ENCODE measurements at regions not wholly inside any gene's neighbourhood (a gene's known extent, or its start where the extent isn't known, plus 50 kb on each side); places are given as distances from the start of the nearest gene placed in this dataset.

DNA sequence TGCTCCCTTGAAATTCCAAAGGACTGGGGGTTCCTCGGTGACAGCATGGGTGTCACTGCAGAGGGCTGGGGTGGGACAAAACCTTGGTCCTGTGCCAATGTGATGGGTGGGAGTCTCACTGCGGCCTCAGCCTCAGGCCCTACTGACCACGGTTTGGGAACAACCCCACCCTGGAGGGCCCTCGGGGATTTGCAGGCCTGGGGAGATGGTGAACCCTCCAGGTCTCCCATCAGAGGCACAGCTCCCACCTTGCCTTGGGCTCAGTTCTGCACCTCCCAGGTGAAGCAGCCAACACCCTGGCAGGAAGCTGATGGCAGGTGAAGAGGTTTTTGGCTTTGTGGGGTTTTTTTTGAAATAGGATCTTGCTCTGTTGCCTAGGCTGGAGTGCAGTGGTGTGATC, 286.8 kb downstream of the PBX3 start:
- Histone ChIP-seq H3K4me1 (ENCODE audit: control insufficient read depth, insufficient read depth, low read length, unreplicated experiment) (no peaks in the 10 kb centered on the region), H3K79me2 (ENCODE audit: control insufficient read depth, insufficient read depth, low read length, unreplicated experiment) (no peaks in the 10 kb centered on the region), H3K36me3 (ENCODE audit: insufficient read depth, low read length) (no peaks in the 10 kb centered on the region), H2AFZ (ENCODE audit: low read length, unreplicated experiment) (no peak overlapping the region), H3K27me3 (ENCODE audit: insufficient read depth, low read length) (peaks cover 35% of the 10 kb centered on the region), H3K27ac (ENCODE audit: low read depth, low read length) (no peak overlapping the region), H3K4me3 (ENCODE audit: low read depth, low read length) (no peak overlapping the region)

DNA sequence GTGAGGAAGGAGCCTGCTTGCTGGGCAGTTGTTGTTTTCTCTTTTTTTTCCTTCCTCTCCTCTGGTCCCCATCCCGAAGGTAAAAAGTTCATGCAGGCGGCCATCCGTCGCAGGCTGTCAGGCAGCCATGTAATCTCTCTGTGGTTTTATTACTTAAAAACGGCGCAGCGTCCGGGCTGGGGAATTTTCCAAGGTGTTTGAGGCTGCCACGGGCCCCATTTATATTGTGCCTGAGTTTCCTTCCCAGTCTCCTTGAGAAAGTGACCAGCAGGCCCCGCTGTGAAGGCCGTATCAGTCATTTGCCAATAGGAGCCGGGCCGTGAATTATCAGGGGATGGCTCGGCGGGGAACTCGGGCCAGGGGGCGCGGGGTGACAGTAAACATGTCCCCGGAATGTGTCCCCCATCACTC, 289.7 kb downstream of the PBX3 start:
- Histone ChIP-seq H3K4me3 (ENCODE audit: low read depth, low read length) (no peak overlapping the region), H3K79me2 (ENCODE audit: control insufficient read depth, insufficient read depth, low read length, unreplicated experiment) (no peaks in the 10 kb centered on the region), H3K27ac (ENCODE audit: low read depth, low read length) (no peak overlapping the region), H3K36me3 (ENCODE audit: insufficient read depth, low read length) (no peaks in the 10 kb centered on the region), H3K4me1 (ENCODE audit: control insufficient read depth, insufficient read depth, low read length, unreplicated experiment) (no peaks in the 10 kb centered on the region), H2AFZ (ENCODE audit: low read length, unreplicated experiment) (no peak overlapping the region), H3K27me3 (ENCODE audit: insufficient read depth, low read length) (peaks cover 39% of the 10 kb centered on the region)

DNA sequence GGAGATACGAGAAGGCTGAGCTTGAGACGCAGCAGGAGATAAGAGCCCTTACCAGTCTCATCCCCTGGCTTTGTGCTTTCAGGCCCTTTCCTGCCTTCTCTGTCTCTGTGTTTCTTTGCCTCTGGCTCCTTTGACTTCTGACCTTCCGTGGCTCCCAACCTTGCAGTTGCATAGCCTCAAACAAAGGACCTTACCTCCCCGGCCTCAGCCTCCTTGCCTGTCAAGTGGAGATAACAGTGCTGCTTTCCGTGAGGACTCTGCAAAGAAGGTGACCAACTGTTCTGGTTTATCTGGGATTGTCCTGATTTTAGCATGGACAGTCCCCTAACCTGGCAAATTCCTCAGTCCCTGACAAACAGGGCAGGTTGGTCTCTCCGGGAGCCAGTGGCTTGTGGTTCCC, 287.8 kb upstream of the MVB12B start:
- no peaks in the 10 kb centered on the region for H3K79me2 ChIP-seq (ENCODE audit: control insufficient read depth, insufficient read depth, low read length, unreplicated experiment)
- H3K4me3 ChIP-seq (ENCODE audit: low read depth, low read length): no peak overlapping the region
- no peaks in the 10 kb centered on the region for H3K4me1 ChIP-seq (ENCODE audit: control insufficient read depth, insufficient read depth, low read length, unreplicated experiment)
- H2AFZ ChIP-seq (ENCODE audit: low read length, unreplicated experiment): no peak overlapping the region
- H3K27me3 ChIP-seq (ENCODE audit: insufficient read depth, low read length): peaks cover 45% of the 10 kb centered on the region
- H3K36me3 ChIP-seq (ENCODE audit: insufficient read depth, low read length): no peaks in the 10 kb centered on the region
- H3K27ac ChIP-seq (ENCODE audit: low read depth, low read length): no peak overlapping the region

DNA sequence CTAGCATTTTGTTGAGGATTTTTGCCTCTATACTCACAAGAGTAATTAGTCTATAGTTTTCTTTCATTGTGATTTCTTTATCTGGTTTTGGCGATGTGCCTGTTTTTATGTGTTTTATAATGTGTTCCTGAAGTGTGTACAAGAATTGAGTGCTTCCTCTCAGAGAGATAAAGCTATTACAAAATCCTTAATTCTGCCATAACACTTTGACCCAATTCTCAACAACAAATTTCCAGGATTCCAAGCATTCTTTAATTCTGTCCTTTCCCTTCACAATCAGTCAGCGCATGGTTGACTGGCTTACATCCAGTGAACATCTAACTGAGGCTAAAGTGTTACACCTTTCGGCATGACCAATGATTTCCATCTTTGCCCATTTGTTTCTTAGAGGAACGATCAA, 282.9 kb upstream of the MVB12B start:
- Histone ChIP-seq H3K4me3 (ENCODE audit: low read depth, low read length) (no peak overlapping the region), H2AFZ (ENCODE audit: low read length, unreplicated experiment) (no peak overlapping the region), H3K4me1 (ENCODE audit: control insufficient read depth, insufficient read depth, low read length, unreplicated experiment) (no peaks in the 10 kb centered on the region), H3K27me3 (ENCODE audit: insufficient read depth, low read length) (peaks cover 56% of the 10 kb centered on the region), H3K79me2 (ENCODE audit: control insufficient read depth, insufficient read depth, low read length, unreplicated experiment) (no peaks in the 10 kb centered on the region), H3K36me3 (ENCODE audit: insufficient read depth, low read length) (no peaks in the 10 kb centered on the region), H3K27ac (ENCODE audit: low read depth, low read length) (no peak overlapping the region)

DNA sequence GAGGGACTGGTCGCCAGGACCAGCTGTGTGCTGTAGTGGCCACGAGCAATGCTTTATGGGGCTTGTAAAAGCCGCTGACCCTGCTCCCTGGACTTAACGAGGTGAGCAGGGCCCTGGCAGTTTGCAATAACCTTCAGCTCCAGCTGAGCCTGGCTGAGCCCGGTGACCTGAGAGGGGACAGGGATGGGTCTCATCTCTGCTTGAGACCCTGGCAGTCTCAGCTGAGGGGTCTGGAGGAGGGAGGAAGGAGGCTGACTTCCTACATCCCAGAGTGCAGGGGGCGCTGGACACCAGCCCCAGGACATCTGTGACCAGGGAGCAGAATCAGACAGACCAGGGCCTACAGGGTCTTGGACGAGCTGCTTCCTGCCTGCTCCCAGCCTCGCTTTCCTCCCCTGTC, 277.5 kb upstream of the MVB12B start:
- Histone ChIP-seq H3K36me3 (ENCODE audit: insufficient read depth, low read length) (no peaks in the 10 kb centered on the region), H3K27me3 (ENCODE audit: insufficient read depth, low read length) (peaks cover 30% of the 10 kb centered on the region), H3K4me1 (ENCODE audit: control insufficient read depth, insufficient read depth, low read length, unreplicated experiment) (no peaks in the 10 kb centered on the region), H3K4me3 (ENCODE audit: low read depth, low read length) (no peak overlapping the region), H2AFZ (ENCODE audit: low read length, unreplicated experiment) (no peak overlapping the region), H3K79me2 (ENCODE audit: control insufficient read depth, insufficient read depth, low read length, unreplicated experiment) (no peaks in the 10 kb centered on the region), H3K27ac (ENCODE audit: low read depth, low read length) (no peak overlapping the region)

DNA sequence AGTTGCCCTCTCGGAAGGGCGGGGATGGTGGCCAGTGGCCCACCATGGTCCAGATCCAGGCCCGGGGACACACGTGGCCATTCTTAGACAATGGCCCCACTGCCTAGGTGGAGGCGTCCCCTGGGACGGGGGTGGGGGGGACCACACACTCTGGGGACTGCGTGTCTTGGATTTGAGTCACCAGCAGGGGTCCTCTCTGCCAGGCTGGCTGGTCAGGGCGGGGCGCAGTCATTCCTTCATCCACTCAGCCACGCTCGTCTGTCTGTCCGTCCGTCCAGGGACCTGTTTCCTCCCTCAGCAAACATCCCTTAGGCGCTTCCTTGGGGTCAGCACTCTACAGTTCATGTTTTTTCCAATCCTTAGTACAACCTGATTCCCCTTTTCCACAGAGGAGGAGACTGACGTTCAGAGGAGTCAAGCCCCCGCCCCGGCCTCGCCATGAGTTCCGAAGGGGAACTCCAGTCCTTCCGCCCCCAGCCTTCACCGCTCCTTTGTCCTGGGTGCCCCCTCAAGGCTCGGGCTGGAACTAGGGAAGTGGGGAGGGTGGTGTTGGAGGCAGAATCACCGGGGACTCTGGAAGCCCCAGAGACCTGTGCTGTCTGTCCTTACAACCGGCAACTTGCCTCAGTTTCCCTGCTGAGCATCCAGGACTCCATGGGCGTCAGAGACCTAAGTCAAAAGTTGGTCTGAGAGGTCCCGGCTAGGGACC, 276.6 kb upstream of the MVB12B start:
- H3K36me3 ChIP-seq (ENCODE audit: insufficient read depth, low read length): no peaks in the 10 kb centered on the region
- no peak overlapping the region for H3K27ac ChIP-seq (ENCODE audit: low read depth, low read length)
- H3K79me2 ChIP-seq (ENCODE audit: control insufficient read depth, insufficient read depth, low read length, unreplicated experiment): no peaks in the 10 kb centered on the region
- no peaks in the 10 kb centered on the region for H3K4me1 ChIP-seq (ENCODE audit: control insufficient read depth, insufficient read depth, low read length, unreplicated experiment)
- H2AFZ ChIP-seq (ENCODE audit: low read length, unreplicated experiment): no peak overlapping the region
- H3K4me3 ChIP-seq (ENCODE audit: low read depth, low read length): no peak overlapping the region
- H3K27me3 ChIP-seq (ENCODE audit: insufficient read depth, low read length): peaks cover 30% of the 10 kb centered on the region

DNA sequence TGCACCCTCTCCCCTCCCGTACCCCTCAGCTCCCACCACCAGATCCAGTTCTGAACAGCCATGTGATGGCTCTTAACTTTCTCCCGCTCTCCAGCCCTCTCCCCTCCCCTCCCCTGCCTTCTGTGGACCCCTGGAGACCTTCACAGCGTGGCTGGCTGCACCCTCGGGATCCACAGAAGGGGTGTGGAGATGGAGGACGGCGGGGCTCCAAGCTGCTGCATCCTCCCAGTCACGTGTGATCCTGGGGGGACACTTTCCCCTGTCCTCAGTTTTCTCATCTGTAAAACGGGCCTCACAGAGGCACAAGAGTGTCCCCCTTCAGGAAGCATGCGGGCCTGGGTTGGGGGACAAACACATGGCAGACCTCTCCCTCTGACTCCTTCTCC, 276.0 kb upstream of the MVB12B start:
- Histone ChIP-seq H3K27ac (ENCODE audit: low read depth, low read length) (no peak overlapping the region), H3K27me3 (ENCODE audit: insufficient read depth, low read length) (peaks cover 28% of the 10 kb centered on the region), H3K36me3 (ENCODE audit: insufficient read depth, low read length) (no peaks in the 10 kb centered on the region), H2AFZ (ENCODE audit: low read length, unreplicated experiment) (no peak overlapping the region), H3K79me2 (ENCODE audit: control insufficient read depth, insufficient read depth, low read length, unreplicated experiment) (no peaks in the 10 kb centered on the region), H3K4me3 (ENCODE audit: low read depth, low read length) (no peak overlapping the region), H3K4me1 (ENCODE audit: control insufficient read depth, insufficient read depth, low read length, unreplicated experiment) (no peaks in the 10 kb centered on the region)

DNA sequence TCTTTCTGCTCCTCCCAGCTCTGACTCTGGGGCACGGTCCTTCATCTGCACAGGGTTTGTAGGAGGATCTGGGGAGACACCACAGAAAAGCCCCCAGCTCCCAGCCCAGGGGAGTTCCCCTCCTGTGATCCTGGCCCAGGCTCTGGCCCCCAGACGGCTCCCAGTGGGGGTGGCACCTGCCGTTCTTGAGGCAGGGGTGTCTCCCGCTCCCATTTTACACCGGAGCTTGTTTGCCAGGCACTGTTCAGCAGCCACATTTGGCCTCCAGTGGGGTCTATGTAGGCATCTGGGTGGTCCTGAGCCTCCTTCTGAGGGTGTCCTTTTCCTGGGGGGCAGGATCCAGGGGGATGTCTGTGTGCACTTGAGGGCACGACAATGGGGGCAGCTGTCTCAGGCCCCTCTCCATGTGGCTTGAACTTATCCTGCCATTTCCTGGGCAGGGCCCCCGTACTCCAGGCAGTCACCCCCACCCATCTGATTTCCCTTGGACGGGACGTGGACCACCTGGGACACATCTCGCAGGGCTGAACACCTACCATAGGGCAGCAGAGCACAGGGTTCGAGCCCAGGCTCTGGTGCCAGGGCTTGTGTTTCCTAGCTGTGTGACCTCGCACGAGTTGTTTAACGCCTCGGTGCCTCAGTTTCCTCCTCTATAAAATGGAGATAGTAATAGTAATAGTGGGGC, 275.0 kb upstream of the MVB12B start:
- H3K79me2 ChIP-seq (ENCODE audit: control insufficient read depth, insufficient read depth, low read length, unreplicated experiment): no peaks in the 10 kb centered on the region
- no peak overlapping the region for H3K27ac ChIP-seq (ENCODE audit: low read depth, low read length)
- no peak overlapping the region for H2AFZ ChIP-seq (ENCODE audit: low read length, unreplicated experiment)
- H3K36me3 ChIP-seq (ENCODE audit: insufficient read depth, low read length): no peaks in the 10 kb centered on the region
- H3K4me3 ChIP-seq (ENCODE audit: low read depth, low read length): no peak overlapping the region
- peaks cover 29% of the 10 kb centered on the region for H3K27me3 ChIP-seq (ENCODE audit: insufficient read depth, low read length)
- no peaks in the 10 kb centered on the region for H3K4me1 ChIP-seq (ENCODE audit: control insufficient read depth, insufficient read depth, low read length, unreplicated experiment)

DNA sequence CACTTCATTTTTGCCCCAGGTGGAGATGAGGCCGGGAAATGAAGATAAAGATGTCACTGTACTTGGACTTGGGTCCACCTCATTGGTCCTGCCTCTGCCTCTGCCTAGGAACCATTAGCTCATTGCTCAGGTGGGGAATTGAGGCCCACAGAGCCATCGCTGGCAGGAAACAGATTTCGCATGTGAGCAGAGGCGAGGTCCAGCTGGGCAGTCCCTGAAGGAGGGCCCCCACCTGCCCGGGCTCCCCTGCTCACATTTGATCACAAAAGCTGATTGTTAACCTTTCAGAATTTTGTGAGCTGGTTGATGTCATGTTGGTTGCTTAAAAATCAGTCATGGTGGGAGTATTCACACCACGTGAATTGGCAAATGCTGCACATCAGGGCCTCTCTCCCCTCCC, 273.8 kb upstream of the MVB12B start:
- Histone ChIP-seq H2AFZ (ENCODE audit: low read length, unreplicated experiment) (no peak overlapping the region), H3K36me3 (ENCODE audit: insufficient read depth, low read length) (no peaks in the 10 kb centered on the region), H3K4me3 (ENCODE audit: low read depth, low read length) (no peak overlapping the region), H3K27ac (ENCODE audit: low read depth, low read length) (no peak overlapping the region), H3K79me2 (ENCODE audit: control insufficient read depth, insufficient read depth, low read length, unreplicated experiment) (no peaks in the 10 kb centered on the region), H3K4me1 (ENCODE audit: control insufficient read depth, insufficient read depth, low read length, unreplicated experiment) (no peaks in the 10 kb centered on the region), H3K27me3 (ENCODE audit: insufficient read depth, low read length) (peaks cover 34% of the 10 kb centered on the region)

DNA sequence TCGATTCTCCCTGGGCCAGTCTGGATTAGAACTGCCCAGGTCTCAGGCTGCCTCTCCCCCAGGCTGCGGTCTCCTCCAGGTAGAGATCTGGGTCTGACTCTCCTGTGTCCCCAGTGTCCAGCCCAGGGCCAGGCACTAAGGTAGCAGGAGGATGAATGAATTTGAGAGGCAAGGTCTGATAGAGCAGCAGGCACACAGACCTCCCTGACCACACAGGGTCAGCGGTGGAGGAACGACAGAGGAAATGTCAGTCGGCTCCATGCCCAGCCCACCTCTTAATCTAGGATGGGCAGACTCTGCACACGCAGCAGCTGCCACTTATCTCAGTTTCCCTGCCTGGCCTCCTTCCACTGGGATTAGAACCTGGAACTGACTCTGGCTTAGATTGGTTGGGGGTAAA, 272.7 kb upstream of the MVB12B start:
- peaks cover 41% of the 10 kb centered on the region for H3K27me3 ChIP-seq (ENCODE audit: insufficient read depth, low read length)
- no peak overlapping the region for H3K4me3 ChIP-seq (ENCODE audit: low read depth, low read length)
- no peaks in the 10 kb centered on the region for H3K4me1 ChIP-seq (ENCODE audit: control insufficient read depth, insufficient read depth, low read length, unreplicated experiment)
- H3K27ac ChIP-seq (ENCODE audit: low read depth, low read length): no peak overlapping the region
- no peak overlapping the region for H2AFZ ChIP-seq (ENCODE audit: low read length, unreplicated experiment)
- no peaks in the 10 kb centered on the region for H3K36me3 ChIP-seq (ENCODE audit: insufficient read depth, low read length)
- no peaks in the 10 kb centered on the region for H3K79me2 ChIP-seq (ENCODE audit: control insufficient read depth, insufficient read depth, low read length, unreplicated experiment)

DNA sequence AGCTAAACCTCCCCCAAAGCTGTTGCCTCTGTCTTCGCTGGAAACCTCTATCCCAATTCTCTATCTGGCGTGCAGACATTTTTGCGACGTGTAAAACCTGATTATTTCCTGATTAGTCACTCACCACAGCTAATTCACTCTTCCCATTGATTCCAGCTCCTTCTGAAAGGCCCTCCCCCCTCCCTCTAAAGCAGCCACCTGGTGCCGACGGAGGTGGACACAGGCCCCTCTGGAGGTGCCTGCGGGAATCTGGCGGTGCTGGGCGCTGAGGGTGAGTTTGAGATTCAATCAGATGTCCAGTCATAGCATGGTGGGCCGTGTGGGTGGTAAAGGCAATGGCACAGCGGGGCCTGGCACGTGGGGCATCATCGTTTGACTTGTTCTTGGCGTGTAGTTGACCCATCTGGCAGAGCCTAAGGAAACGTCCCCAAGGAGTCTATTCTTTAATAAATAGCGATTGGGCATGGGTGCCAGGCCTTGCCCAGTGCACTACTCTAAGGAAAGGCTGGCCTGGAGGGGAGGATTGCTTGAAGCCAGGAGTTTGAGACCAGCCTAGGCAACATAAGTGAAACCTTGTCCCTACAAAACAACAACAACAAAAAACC, 271.1 kb upstream of the MVB12B start:
- H3K4me3 ChIP-seq (ENCODE audit: low read depth, low read length): no peak overlapping the region
- no peaks in the 10 kb centered on the region for H3K4me1 ChIP-seq (ENCODE audit: control insufficient read depth, insufficient read depth, low read length, unreplicated experiment)
- H3K79me2 ChIP-seq (ENCODE audit: control insufficient read depth, insufficient read depth, low read length, unreplicated experiment): no peaks in the 10 kb centered on the region
- no peak overlapping the region for H2AFZ ChIP-seq (ENCODE audit: low read length, unreplicated experiment)
- H3K27ac ChIP-seq (ENCODE audit: low read depth, low read length): no peak overlapping the region
- H3K27me3 ChIP-seq (ENCODE audit: insufficient read depth, low read length): peaks cover 41% of the 10 kb centered on the region
- H3K36me3 ChIP-seq (ENCODE audit: insufficient read depth, low read length): no peaks in the 10 kb centered on the region

Data from ACC112 (cell line).